Keratinocyte (primary cell): ENCODE measurements at regions not wholly inside any gene's neighbourhood (a gene's known extent, or its start where the extent isn't known, plus 50 kb on each side); places are given as distances from the start of the nearest gene placed in this dataset.

ENCODE experiments used
- DNase-seq: peaks from one replicate; pipeline ENCODE4 v3.0.0-alpha.2; 2011; ENCODE audit warnings: low read depth, missing footprints, low spot score
- FAIRE-seq: peaks from 2 replicates; lab custom pipeline; 2011; peaks lifted over from hg19 to GRCh38; lab: Jason Lieb, UNC
- H2AFZ ChIP-seq: 2 replicates; pipeline ENCODE4 v1.6.0; 2012; ENCODE audit warnings: low read length, control low read depth, inconsistent platforms; ENCODE audit not compliant: control insufficient read depth
- H3K27ac ChIP-seq: 2 replicates; pipeline ENCODE4 v1.5.1; 2011; ENCODE audit warnings: low read length; ENCODE audit not compliant: control insufficient read depth, insufficient read depth
- H3K27me3 ChIP-seq: 3 replicates; pipeline ENCODE4 v1.6.0; 2011; ENCODE audit warnings: low read length; ENCODE audit not compliant: control insufficient read depth, insufficient read depth; ENCODE audit errors: extremely low read depth
- H3K36me3 ChIP-seq, 2 experiments: 2 replicates in 1 of 2; 3 replicates in 1 of 2; pipeline ENCODE4 v1.5.1; 2011; ENCODE audit warnings: low read length in 2 of 2, mild to moderate bottlenecking in 1 of 2; ENCODE audit not compliant: control insufficient read depth in 2 of 2, insufficient read depth in 2 of 2; ENCODE audit errors: extremely low read depth in 1 of 2
- H3K4me1 ChIP-seq: 3 replicates; pipeline ENCODE4 v1.5.1; 2011; ENCODE audit warnings: low read length; ENCODE audit not compliant: control insufficient read depth, insufficient read depth; ENCODE audit errors: extremely low read depth
- H3K4me2 ChIP-seq: 3 replicates; pipeline ENCODE4 v1.6.0; 2011; ENCODE audit warnings: low read depth, low read length; ENCODE audit not compliant: control insufficient read depth, insufficient read depth; ENCODE audit errors: extremely low read depth
- H3K4me3 ChIP-seq, 3 experiments: fragments of 200-600 bp in 1 of 3; sonication (generic) in 1 of 3; 2 replicates in 2 of 3; 3 replicates in 1 of 3; pipeline ENCODE4 v1.5.1; 2011 to 2016; ENCODE audit warnings: low read length in 3 of 3, mild to moderate bottlenecking in 3 of 3, control low read depth in 2 of 3, inconsistent platforms in 1 of 3, low read depth in 1 of 3, mixed read lengths in 1 of 3, mixed run types in 1 of 3, moderate library complexity in 1 of 3; ENCODE audit not compliant: control insufficient read depth in 2 of 3, insufficient read depth in 2 of 3; ENCODE audit errors: extremely low read depth in 1 of 3
- H3K79me2 ChIP-seq: 2 replicates; pipeline ENCODE4 v1.6.0; 2012; ENCODE audit warnings: low read length; ENCODE audit not compliant: control insufficient read depth, insufficient read depth
- H3K9ac ChIP-seq: 3 replicates; pipeline ENCODE4 v1.6.0; 2011; ENCODE audit warnings: low read length; ENCODE audit not compliant: control insufficient read depth, insufficient read depth; ENCODE audit errors: extremely low read depth
- H3K9me1 ChIP-seq: 3 replicates; pipeline ENCODE4 v1.6.0; 2011; ENCODE audit warnings: low read length; ENCODE audit not compliant: control insufficient read depth, insufficient read depth; ENCODE audit errors: extremely low read depth
- H3K9me3 ChIP-seq: 2 replicates; pipeline ENCODE4 v1.5.1; 2012; ENCODE audit warnings: low read depth, low read length; ENCODE audit not compliant: control insufficient read depth
- H4K20me1 ChIP-seq: 3 replicates; pipeline ENCODE4 v1.6.0; 2011; ENCODE audit warnings: low read length; ENCODE audit not compliant: control insufficient read depth, insufficient read depth; ENCODE audit errors: extremely low read depth
- CTCF ChIP-seq, 3 experiments: IDR thresholded peaks in 1 of 3; conservative IDR thresholded peaks in 1 of 3; optimal IDR thresholded peaks in 1 of 3; 2 replicates in 2 of 3; 3 replicates in 1 of 3; pipeline versions ENCODE3 to v1.5.1; 2011; ENCODE audit warnings: low read length in 3 of 3, mild to moderate bottlenecking in 3 of 3, moderate library complexity in 2 of 3, control low read depth in 1 of 3, inconsistent platforms in 1 of 3; ENCODE audit not compliant: insufficient read depth in 2 of 3; ENCODE audit errors: extremely low read depth in 1 of 3
- EZH2 ChIP-seq: IDR thresholded peaks from one replicate; pipeline ENCODE4 v1.6.1; 2012; ENCODE audit warnings: inconsistent platforms, mild to moderate bottlenecking, low read length, moderate library complexity
- dilution Hi-C: fragments of 300-500 bp; cut with MboI; formaldehyde crosslinking; loops from one replicate; pipeline ENCODE4 v1.7.0; 2020; ENCODE audit warnings: low sequenced_read_pairs; ENCODE audit not compliant: extremely low pct_ligation_motif_present

- Histone ChIP-seq H3K36me3 (no peaks in the 10 kb centered on the region), H3K4me2 (no peak overlapping the region), H3K9me1 (no peaks in the 10 kb centered on the region), H3K27me3 (no peaks in the 10 kb centered on the region), H4K20me1 (no peaks in the 10 kb centered on the region), H3K4me1 (peaks cover 3% of the 10 kb centered on the region), H3K27ac (no peak overlapping the region), H3K9me3 (no peaks in the 10 kb centered on the region), H3K9ac (no peak overlapping the region), H2AFZ (no peak overlapping the region), H3K79me2 (no peaks in the 10 kb centered on the region), H3K4me3 (no peak overlapping the region)
- dilution Hi-C loops = no loop called here
- DNase-seq (no peak), FAIRE-seq (no peak)
- TF ChIP-seq EZH2 (no peak), CTCF (optimal IDR thresholded peaks at IDR 0.05 in 1 of 3, IDR thresholded peaks at IDR 0.05 in 1 of 3, conservative IDR thresholded peaks at IDR 0.05 in 1 of 3; ENCODE audit: extremely low read depth in 1 of 3, insufficient read depth in 2 of 3, low read length in 3 of 3) (no peak)
These were observed 664.7 kb downstream of the INHBA start for GRCh38 chr7:41038211-41038610.

DNA sequence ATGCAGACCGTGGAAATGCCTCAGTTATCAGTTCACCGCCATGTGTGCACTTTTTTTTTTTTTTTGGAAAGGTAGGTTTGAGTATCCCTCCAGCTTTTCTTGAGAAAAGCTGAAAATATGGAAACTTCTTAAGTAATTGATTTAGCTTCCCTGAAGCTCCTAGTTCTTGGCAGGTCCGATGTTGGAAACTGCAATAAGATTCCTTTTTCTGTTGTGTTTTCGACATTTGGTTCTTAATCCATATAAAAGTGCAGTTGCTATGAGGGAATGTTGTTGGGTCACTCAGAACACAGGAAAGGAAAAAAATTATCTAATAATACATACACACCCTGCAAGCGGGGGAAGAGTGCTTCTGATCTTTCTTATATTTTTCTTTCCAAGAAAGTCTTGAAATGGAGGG lies 665.2 kb downstream of the INHBA start:
- Histone ChIP-seq H3K27me3 (no peaks in the 10 kb centered on the region), H3K9ac (no peak overlapping the region), H3K9me3 (no peaks in the 10 kb centered on the region), H3K36me3 (no peaks in the 10 kb centered on the region), H4K20me1 (no peaks in the 10 kb centered on the region), H3K79me2 (no peaks in the 10 kb centered on the region), H3K9me1 (no peaks in the 10 kb centered on the region), H3K4me2 (no peak overlapping the region), H3K4me1 (peaks cover 4% of the 10 kb centered on the region), H3K4me3 (no peak overlapping the region), H2AFZ (no peak overlapping the region), H3K27ac (no peak overlapping the region)
- DNase-seq (no peak), FAIRE-seq (no peak)
- dilution Hi-C loops = no loop called here
- TF ChIP-seq CTCF (optimal IDR thresholded peaks at IDR 0.05 in 1 of 3, IDR thresholded peaks at IDR 0.05 in 1 of 3, conservative IDR thresholded peaks at IDR 0.05 in 1 of 3; ENCODE audit: extremely low read depth in 1 of 3, insufficient read depth in 2 of 3, low read length in 3 of 3) (no peak), EZH2 (no peak)
